ENCODE measurements at regions not wholly inside any gene's neighbourhood (a gene's known extent, or its start where the extent isn't known, plus 50 kb on each side); places are given as distances from the start of the nearest gene placed in this dataset.
A peak's percentile ranks its signal among the peaks of the same experiment; 100 is the strongest.
"Not testable (repeated sequence)": the region's sequence is repeated elsewhere in the genome, so short reads cannot be mapped to it uniquely, and the experiment has no call there.

GRCh38 chr14:27881063-27881462, 885.5 kb upstream of the FOXG1 start:
- no peak for ATAC-seq
- no peak for DNase-seq
- intact Hi-C loops (cut with DNase I, micrococcal nuclease), result no loop called here

DNA sequence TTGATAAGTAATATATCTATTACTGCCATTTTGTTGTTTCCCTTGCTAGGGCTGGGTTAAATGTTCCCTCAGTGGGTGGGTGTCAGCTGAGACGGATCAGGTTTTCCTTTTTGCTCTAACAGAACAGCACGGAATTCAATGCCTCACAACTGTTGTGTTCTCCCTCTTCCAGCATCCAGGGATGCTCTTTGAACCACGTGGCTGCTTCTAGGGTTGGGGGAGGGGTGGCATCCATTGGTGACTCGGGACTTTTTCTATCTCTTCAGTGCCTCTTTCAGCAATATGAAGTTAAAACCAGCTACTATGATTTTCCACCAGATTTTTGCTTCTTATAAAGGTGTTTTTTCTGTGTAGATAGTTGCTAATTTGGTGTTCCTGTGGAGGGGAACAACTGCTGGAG, 884.9 kb upstream of the FOXG1 start:
- intact Hi-C loops (cut with DNase I, micrococcal nuclease), result no loop called here
- ATAC-seq (no peak), DNase-seq (no peak)

DNA sequence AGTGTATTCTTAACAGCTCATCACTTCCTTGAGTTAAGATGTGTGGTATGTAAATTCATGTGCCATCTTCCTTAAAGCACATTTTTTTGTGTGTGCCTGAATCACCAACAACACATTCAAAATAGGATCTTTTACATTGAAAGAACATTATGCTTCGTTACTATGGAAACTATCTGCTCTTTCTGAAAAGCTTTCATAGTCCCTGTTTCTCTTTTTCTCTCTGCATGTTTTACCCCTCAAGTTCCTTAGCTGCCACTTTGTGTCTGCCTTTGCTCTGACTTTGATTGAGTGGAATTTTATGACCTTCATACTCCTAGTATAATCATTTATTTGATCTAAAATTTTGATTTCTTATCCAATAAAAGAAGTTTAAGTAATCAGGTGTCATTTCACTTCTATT, 880.3 kb upstream of the FOXG1 start:
- ATAC-seq (no peak), DNase-seq (no peak)
- intact Hi-C loops (cut with DNase I, micrococcal nuclease), result no loop called here

- intact Hi-C loops (cut with DNase I, micrococcal nuclease), result no loop called here
- no peak for ATAC-seq
- DNase-seq, result no peak
These were observed 876.3 kb upstream of the FOXG1 start for GRCh38 chr14:27890259-27890658.

DNA sequence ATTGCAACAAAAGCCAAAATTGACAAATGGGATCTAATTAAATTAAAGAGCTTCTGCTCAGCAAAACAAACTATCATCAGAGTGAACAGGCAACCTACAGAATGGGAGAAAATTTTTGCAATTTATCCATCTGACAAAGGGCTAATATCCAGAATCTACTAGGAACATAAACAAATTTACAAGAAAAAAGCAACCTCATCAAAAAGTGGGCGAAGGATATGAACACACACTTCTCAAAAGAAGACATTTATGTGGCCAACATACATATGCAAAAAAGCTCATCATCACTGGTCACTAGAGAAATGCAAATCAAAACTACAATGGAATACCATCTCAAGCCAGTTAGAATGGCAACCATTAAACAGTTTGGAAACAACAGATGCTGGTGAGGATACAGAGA, 858.1 kb upstream of the FOXG1 start:
- intact Hi-C loops (cut with DNase I, micrococcal nuclease); ATAC-seq; DNase-seq: not testable (repeated sequence)

DNA sequence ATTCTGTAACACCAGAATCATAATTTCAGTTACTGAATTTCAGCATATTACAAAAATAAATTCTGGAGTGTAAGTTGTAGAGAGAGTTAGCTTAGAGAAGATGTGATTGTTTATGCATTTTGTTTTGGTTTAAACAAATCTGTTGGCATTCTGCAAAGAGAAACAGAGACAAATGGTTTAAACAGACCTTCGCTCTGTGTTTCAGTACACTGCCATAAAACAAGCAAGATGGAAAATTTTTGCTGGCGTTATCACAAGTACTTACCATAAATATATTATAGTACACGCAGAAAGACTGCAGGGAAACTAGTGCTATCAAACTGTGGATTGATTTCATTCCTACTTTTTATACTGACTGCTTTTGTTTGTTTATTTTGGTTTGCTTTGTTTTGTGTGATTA, 850.3 kb upstream of the FOXG1 start:
- ATAC-seq (no peak), DNase-seq (no peak)
- intact Hi-C loops (cut with DNase I, micrococcal nuclease), result no loop called here

GRCh38 chr14:27917896-27918295, 848.7 kb upstream of the FOXG1 start:
- no peak for ATAC-seq
- no peak for DNase-seq
- intact Hi-C loops (cut with DNase I, micrococcal nuclease), result no loop called here

GRCh38 chr14:27927519-27927918, 839.1 kb upstream of the FOXG1 start:
- intact Hi-C loops (cut with DNase I, micrococcal nuclease), result no loop called here
- DNase-seq (no peak), ATAC-seq (no peak)

DNA sequence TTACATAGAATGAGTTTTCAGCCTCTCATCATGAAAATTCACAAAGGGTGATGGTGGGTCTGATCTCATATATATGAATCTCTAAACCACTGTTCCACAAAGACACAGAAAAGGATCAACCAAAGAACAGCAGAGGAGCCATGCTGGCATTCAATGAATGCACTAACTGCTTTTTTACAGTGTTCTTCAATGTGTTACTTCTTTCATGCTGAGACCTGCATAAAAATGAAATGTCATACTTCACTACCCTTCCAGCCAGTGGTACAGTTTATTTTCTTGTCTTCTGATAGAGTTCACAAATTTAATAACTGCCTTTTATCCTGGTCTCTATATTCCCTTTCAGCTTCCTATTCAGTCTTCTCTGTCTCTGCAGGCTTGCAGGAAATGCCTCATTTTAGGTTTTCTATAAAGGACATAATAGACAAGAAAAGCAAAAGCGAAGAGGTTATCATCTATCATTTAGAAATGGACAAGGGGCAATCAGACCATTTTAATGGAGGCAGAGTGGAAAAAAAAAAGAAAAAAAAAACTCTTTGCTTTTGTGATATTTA, 836.7 kb upstream of the FOXG1 start:
- intact Hi-C loops (cut with DNase I, micrococcal nuclease), result no loop called here
- ATAC-seq, result no peak
- DNase-seq, result no peak

GRCh38 chr14:27938392-27938791, 828.2 kb upstream of the FOXG1 start:
- ATAC-seq, result no peak
- no peak for DNase-seq
- intact Hi-C loops (cut with DNase I, micrococcal nuclease), result no loop called here

- no peak for ATAC-seq
- intact Hi-C loops (cut with DNase I, micrococcal nuclease), result no loop called here
- no peak for DNase-seq
These were observed 821.1 kb upstream of the FOXG1 start for GRCh38 chr14:27945512-27945911.

DNA sequence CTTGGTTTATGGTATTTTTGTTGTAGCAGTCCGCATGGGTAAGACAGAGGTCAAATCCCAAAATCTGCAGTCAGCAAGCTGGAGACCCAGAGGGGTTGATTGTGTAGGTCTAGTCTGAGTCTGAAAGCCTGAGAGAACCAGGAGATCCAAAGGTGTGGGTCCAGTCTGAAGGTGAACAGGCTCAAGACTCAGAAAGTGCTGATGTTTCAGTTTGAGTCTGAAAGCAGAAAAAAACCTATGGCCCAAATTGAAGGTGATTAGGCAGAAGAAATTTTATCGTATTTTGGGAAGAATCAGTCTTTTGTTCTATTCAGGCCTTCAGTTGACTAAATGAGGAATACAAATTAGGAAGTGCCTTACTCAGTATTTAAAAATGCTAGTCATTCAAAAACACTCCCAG, 807.8 kb upstream of the FOXG1 start:
- no peak for DNase-seq
- no peak for ATAC-seq
- intact Hi-C loops (cut with DNase I, micrococcal nuclease), result no loop called here

DNA sequence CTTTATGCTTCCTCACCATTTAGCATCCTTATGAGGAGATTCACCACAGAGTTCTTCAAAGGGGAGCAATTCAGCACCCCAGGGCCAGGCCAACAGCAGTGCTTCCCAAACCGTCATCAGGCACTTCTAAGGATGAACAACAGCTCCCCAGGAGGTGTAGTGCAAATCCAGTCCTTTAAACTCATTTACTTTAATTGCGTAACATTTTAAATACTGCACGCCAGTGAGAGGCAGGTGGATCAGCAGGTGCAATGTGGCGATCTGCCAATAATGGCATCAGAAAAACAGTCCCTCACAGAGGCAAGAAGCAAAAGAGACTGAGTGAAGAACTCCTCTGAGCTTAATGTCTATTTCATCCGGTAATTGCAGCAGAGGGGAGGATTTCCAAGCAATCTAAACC, 770.9 kb upstream of the FOXG1 start:
- DNase-seq (no peak), ATAC-seq (peak; percentile 25)
- intact Hi-C loops (cut with DNase I, micrococcal nuclease), result no loop called here

DNA sequence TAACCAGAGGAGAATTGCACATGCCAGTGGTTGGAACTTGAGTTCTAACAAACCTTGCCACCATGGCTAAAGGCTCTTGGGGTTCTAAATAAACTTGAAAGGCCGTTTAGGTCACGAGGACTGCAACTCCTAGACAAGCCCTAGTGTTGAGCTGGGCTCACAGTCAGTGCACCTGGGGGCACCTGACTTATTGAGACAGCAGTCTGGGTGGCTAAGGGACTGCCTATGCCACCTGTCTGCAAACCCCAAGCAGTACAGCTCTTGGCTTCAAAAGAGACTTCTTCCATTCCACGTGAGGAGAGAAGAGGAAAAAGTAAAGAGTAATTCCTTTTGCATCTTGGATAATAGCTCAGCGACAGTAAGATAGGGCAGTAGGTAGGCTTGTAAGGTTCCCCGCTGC, 765.6 kb upstream of the FOXG1 start:
- DNase-seq (no peak), ATAC-seq (no peak)
- intact Hi-C loops (cut with DNase I, micrococcal nuclease), result no loop called here

- intact Hi-C loops (cut with DNase I, micrococcal nuclease), result no loop called here
These were observed 753.8 kb upstream of the FOXG1 start for GRCh38 chr14:28012629-28013415.

DNA sequence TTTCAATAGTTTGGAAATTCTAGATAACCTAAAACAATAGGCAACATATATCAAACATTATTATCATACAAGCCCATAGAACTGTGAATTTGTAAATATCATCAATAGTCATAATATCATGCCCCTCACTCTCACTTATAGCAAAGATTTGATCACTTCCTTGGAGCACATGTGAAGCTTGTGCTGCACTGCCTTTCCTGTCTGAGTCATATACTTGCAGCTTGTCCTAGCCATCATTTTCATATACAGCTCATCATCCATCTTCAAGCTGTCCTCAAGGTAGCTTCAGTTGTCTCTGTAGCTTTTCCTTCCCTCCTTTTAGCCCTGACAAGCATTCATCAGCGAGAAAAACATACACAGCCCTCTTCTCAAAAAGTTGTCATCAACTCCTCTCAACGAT, 746.5 kb upstream of the FOXG1 start:
- DNase-seq, result no peak
- intact Hi-C loops (cut with DNase I, micrococcal nuclease), result no loop called here
- no peak for ATAC-seq

More at GRCh38 chr14:28012629-28013415, 753.8 kb upstream of the FOXG1 start:
- no peak for DNase-seq
- no peak for ATAC-seq

DNA sequence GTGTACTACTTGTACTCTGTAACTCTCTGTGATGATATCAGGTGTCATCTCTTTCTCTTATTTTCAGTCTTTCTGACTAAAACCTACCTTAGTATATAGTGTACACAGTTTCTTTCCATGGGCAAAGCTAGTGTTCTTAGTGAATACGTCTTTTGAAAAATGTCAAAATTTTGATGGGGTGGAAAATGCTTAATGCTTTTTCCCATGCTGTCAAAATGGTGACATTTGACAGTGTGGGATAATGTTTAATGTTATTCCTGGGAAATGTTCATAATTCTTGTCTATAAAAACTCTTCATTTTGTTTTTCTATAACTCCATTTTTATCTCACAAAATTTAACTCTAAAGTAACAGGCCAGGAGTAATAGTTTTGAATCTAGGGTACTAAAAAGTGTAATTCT, 742.7 kb upstream of the FOXG1 start:
- DNase-seq (no peak), ATAC-seq (no peak)
- intact Hi-C loops (cut with DNase I, micrococcal nuclease), result no loop called here

DNA sequence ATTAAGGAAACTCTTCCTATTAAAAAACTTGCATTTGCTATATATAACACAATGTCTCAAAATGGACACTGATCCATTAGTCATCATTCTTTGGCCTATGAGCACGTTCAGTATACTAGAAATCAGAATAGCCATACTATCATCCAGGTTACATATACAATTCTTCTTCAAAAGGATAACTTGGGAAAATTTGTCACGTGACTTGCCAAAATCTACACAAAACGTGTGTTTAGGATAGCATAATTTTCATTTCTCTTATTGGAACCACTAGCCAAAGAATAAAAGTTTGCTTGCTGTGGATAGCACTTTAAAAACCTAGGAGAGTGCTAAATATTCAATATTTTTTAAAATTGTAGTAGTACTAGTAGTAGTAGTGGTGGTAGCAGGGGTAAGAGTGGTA, 714.3 kb upstream of the FOXG1 start:
- ATAC-seq (no peak), DNase-seq (no peak)
- intact Hi-C loops (cut with DNase I, micrococcal nuclease), result no loop called here

DNA sequence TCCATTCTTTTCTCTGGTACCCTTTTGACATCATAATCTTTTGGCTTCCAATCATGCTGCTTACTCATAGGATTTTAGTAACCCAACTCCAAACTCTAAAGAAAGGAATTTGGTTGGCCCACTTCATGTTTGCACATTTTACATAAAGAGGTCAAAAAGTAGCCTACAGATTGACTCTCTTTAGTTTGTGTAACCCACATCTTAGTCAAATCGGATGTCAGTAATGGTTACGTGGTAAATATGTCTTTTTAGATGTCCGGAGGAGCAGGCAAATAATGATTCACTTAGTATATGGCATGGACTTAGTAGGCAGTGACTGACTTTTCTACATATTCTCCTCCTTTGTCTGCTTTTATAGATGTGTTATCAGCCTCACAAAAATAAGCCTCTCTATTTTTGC, 711.6 kb upstream of the FOXG1 start:
- DNase-seq (no peak), ATAC-seq (no peak)
- intact Hi-C loops (cut with DNase I, micrococcal nuclease), result no loop called here

GRCh38 chr14:28057359-28058296, 709.0 kb upstream of the FOXG1 start:
- DNase-seq, result no peak
- peak; percentile 72 for ATAC-seq
- intact Hi-C loops (cut with DNase I, micrococcal nuclease), result no loop called here
